GM23338 (cell line): ENCODE measurements at regions not wholly inside any gene's neighbourhood (a gene's known extent, or its start where the extent isn't known, plus 50 kb on each side); places are given as distances from the start of the nearest gene placed in this dataset.
"Not testable (repeated sequence)": the region's sequence is repeated elsewhere in the genome, so short reads cannot be mapped to it uniquely, and the experiment has no call there.

Experiments
- ATAC-seq: fragments of 200-7000 bp; cut with Tn5 transposase; 3 replicates; pipeline ENCODE4 v1.9.1; 2020
- DNase-seq: peaks from one replicate; pipeline ENCODE4 v3.0.0-alpha.2; 2015; ENCODE audit warnings: low spot score
- H2AFZ ChIP-seq: fragments of 200-600 bp; sonication (generic); 2 replicates; pipeline ENCODE4 v1.8.0; 2016; ENCODE audit warnings: antibody characterized with exemption, mild to moderate bottlenecking, moderate library complexity
- H3F3A ChIP-seq: fragments of 200-600 bp; sonication (generic); replicated peaks from 2 replicates; pipeline ENCODE4 v1.8.0; 2017; ENCODE audit warnings: antibody characterized with exemption, mixed run types, low read depth
- H3K27ac ChIP-seq: fragments of 200-600 bp; sonication (generic); 2 replicates; pipeline ENCODE4 v1.6.1; 2016; ENCODE audit warnings: low read depth
- H3K27me3 ChIP-seq: fragments of 200-600 bp; sonication (generic); 2 replicates; pipeline ENCODE4 v1.8.0; 2016; ENCODE audit warnings: mild to moderate bottlenecking, mixed run types, moderate library complexity; ENCODE audit not compliant: insufficient read depth
- H3K36me3 ChIP-seq: fragments of 200-600 bp; sonication (generic); 2 replicates; pipeline ENCODE4 v1.8.0; 2016; ENCODE audit warnings: mild to moderate bottlenecking; ENCODE audit not compliant: insufficient read depth
- H3K4me1 ChIP-seq: fragments of 200-600 bp; sonication (generic); 2 replicates; pipeline ENCODE4 v1.8.0; 2016; ENCODE audit warnings: mild to moderate bottlenecking, moderate library complexity; ENCODE audit not compliant: insufficient read depth
- H3K4me2 ChIP-seq: fragments of 200-600 bp; sonication (generic); 2 replicates; pipeline ENCODE4 v1.7.1; 2017; ENCODE audit warnings: mixed run types
- H3K4me3 ChIP-seq: fragments of 200-600 bp; sonication (generic); 2 replicates; pipeline ENCODE4 v1.6.1; 2016; ENCODE audit warnings: mixed run types
- H3K79me2 ChIP-seq: fragments of 200-600 bp; sonication (generic); replicated peaks from 2 replicates; pipeline ENCODE4 v1.8.0; 2017; ENCODE audit warnings: mild to moderate bottlenecking; ENCODE audit not compliant: insufficient read depth
- H3K9me2 ChIP-seq: fragments of 200-600 bp; sonication (generic); 2 replicates; pipeline ENCODE4 v1.8.0; 2017; ENCODE audit not compliant: insufficient read depth
- H4K20me1 ChIP-seq: fragments of 200-600 bp; sonication (generic); replicated peaks from 2 replicates; pipeline ENCODE4 v1.8.0; 2017; ENCODE audit warnings: mild to moderate bottlenecking; ENCODE audit not compliant: insufficient read depth
- H3K27ac Mint-ChIP-seq: 2 replicates; pipeline ENCODE4 v1.8.0; 2020; ENCODE audit warnings: inconsistent platforms, mild to moderate bottlenecking, moderate library complexity, mixed read lengths
- H3K27me3 Mint-ChIP-seq: 3 replicates; pipeline ENCODE4 v1.8.0; 2022; ENCODE audit warnings: low read depth, mild to moderate bottlenecking, moderate library complexity, mixed read lengths, inconsistent platforms; ENCODE audit not compliant: insufficient read depth, poor library complexity
- H3K36me3 Mint-ChIP-seq: 3 replicates; pipeline ENCODE4 v1.8.0; 2021; ENCODE audit warnings: low read depth, mild to moderate bottlenecking, inconsistent platforms, moderate library complexity, mixed read lengths
- H3K4me1 Mint-ChIP-seq: 3 replicates; pipeline ENCODE4 v1.8.0; 2020; ENCODE audit warnings: mild to moderate bottlenecking, inconsistent platforms, mixed read lengths
- H3K4me3 Mint-ChIP-seq: 3 replicates; pipeline ENCODE4 v1.8.0; 2021; ENCODE audit warnings: moderate library complexity, mild to moderate bottlenecking, inconsistent platforms, mixed read lengths
- H3K9me3 Mint-ChIP-seq: 3 replicates; pipeline ENCODE4 v1.8.0; 2020; ENCODE audit warnings: moderate library complexity, mild to moderate bottlenecking, inconsistent platforms, mixed read lengths
- CREB1 ChIP-seq: fragments of 250-450 bp; sonication (Bioruptor Pico); IDR thresholded peaks from 2 replicates; pipeline ENCODE4 v1.5.0; 2020; ENCODE audit warnings: low read depth, mild to moderate bottlenecking, moderate library complexity
- EZH2 ChIP-seq: fragments of 200-600 bp; sonication (generic); IDR thresholded peaks from one replicate; pipeline ENCODE4 v1.8.0; 2017; ENCODE audit warnings: antibody characterized with exemption, mild to moderate bottlenecking, low read depth; ENCODE audit not compliant: unreplicated experiment
- JUNB ChIP-seq: IDR thresholded peaks from one replicate; pipeline ENCODE4 v1.6.1; 2016; ENCODE audit warnings: antibody characterized with exemption; ENCODE audit not compliant: unreplicated experiment
- NANOG ChIP-seq: IDR thresholded peaks from 2 replicates; pipeline ENCODE4 v1.6.1; 2016; ENCODE audit warnings: antibody characterized with exemption, borderline replicate concordance
- STAT1 ChIP-seq: IDR thresholded peaks from one replicate; pipeline ENCODE4 v1.6.1; 2016; ENCODE audit warnings: antibody characterized with exemption; ENCODE audit not compliant: unreplicated experiment
- TF ChIP-seq, protein P1 (sequence below): fragments of 250-450 bp; sonication (Bioruptor Pico); IDR thresholded peaks from 2 replicates; pipeline ENCODE4 v1.5.0; 2020; ENCODE audit warnings: mild to moderate bottlenecking, moderate library complexity

DNA sequence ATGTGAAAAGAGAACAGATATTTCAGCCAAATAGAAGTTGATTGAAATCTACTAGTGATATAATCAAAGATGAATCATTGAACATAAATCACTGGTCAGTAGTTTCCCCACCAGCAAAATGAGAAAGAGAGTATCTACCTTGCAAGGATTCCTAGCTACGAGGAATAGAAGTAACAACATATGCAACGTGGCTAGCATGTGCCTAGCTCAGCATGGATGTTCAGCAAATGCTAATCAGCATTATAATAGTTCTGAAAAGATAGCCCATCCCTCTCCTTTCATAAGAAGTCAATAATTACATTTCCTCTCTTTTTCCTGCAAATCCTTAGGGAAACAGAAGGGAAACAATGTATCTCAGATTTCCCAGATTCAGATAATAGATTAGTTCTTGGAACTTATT lies 417.2 kb downstream of the SATB2 start:
- no peak overlapping the region for H2AFZ ChIP-seq
- H3K4me1 Mint-ChIP-seq, result peaks cover 8% of the 10 kb centered on the region; the same call in 2 of the 3 replicates
- no peaks in the 10 kb centered on the region; the same call in 2 of the 3 replicates for H3K9me3 Mint-ChIP-seq
- H3K27me3 Mint-ChIP-seq, result no peaks in the 10 kb centered on the region
- H3K36me3 Mint-ChIP-seq, result no peaks in the 10 kb centered on the region
- no peaks in the 10 kb centered on the region for H3K9me2 ChIP-seq
- TF ChIP-seq CREB1 (CRISPR knock-in tag) (no peak), STAT1 (no peak), JUNB (no peak), NANOG (no peak), EZH2 (no peak)
- TF ChIP-seq, protein P1, sequence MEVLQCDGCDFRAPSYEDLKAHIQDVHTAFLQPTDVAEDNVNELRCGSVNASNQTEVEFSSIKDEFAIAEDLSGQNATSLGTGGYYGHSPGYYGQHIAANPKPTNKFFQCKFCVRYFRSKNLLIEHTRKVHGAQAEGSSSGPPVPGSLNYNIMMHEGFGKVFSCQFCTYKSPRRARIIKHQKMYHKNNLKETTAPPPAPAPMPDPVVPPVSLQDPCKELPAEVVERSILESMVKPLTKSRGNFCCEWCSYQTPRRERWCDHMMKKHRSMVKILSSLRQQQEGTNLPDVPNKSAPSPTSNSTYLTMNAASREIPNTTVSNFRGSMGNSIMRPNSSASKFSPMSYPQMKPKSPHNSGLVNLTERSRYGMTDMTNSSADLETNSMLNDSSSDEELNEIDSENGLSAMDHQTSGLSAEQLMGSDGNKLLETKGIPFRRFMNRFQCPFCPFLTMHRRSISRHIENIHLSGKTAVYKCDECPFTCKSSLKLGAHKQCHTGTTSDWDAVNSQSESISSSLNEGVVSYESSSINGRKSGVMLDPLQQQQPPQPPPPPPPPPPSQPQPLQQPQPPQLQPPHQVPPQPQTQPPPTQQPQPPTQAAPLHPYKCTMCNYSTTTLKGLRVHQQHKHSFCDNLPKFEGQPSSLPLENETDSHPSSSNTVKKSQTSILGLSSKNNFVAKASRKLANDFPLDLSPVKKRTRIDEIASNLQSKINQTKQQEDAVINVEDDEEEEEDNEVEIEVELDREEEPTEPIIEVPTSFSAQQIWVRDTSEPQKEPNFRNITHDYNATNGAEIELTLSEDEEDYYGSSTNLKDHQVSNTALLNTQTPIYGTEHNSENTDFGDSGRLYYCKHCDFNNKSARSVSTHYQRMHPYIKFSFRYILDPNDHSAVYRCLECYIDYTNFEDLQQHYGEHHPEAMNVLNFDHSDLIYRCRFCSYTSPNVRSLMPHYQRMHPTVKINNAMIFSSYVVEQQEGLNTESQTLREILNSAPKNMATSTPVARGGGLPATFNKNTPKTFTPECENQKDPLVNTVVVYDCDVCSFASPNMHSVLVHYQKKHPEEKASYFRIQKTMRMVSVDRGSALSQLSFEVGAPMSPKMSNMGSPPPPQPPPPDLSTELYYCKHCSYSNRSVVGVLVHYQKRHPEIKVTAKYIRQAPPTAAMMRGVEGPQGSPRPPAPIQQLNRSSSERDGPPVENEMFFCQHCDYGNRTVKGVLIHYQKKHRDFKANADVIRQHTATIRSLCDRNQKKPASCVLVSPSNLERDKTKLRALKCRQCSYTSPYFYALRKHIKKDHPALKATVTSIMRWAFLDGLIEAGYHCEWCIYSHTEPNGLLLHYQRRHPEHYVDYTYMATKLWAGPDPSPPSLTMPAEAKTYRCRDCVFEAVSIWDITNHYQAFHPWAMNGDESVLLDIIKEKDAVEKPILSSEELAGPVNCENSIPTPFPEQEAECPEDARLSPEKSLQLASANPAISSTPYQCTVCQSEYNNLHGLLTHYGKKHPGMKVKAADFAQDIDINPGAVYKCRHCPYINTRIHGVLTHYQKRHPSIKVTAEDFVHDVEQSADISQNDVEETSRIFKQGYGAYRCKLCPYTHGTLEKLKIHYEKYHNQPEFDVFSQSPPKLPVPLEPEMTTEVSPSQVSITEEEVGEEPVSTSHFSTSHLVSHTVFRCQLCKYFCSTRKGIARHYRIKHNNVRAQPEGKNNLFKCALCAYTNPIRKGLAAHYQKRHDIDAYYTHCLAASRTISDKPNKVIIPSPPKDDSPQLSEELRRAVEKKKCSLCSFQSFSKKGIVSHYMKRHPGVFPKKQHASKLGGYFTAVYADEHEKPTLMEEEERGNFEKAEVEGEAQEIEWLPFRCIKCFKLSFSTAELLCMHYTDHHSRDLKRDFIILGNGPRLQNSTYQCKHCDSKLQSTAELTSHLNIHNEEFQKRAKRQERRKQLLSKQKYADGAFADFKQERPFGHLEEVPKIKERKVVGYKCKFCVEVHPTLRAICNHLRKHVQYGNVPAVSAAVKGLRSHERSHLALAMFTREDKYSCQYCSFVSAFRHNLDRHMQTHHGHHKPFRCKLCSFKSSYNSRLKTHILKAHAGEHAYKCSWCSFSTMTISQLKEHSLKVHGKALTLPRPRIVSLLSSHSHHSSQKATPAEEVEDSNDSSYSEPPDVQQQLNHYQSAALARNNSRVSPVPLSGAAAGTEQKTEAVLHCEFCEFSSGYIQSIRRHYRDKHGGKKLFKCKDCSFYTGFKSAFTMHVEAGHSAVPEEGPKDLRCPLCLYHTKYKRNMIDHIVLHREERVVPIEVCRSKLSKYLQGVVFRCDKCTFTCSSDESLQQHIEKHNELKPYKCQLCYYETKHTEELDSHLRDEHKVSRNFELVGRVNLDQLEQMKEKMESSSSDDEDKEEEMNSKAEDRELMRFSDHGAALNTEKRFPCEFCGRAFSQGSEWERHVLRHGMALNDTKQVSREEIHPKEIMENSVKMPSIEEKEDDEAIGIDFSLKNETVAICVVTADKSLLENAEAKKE (CRISPR knock-in tag), result no peak
- H3F3A ChIP-seq, result no peaks in the 10 kb centered on the region
- H3K36me3 ChIP-seq, result no peaks in the 10 kb centered on the region
- no peak overlapping the region for H3K4me3 ChIP-seq
- H3K79me2 ChIP-seq, result no peaks in the 10 kb centered on the region
- H3K27me3 ChIP-seq, result no peaks in the 10 kb centered on the region
- no peak overlapping the region for H3K4me2 ChIP-seq
- no peak for ATAC-seq
- no peaks in the 10 kb centered on the region for H3K4me1 ChIP-seq
- DNase-seq, result no peak
- H3K27ac ChIP-seq, result no peak overlapping the region
- no peak overlapping the region for H3K27ac Mint-ChIP-seq
- H3K4me3 Mint-ChIP-seq, result no peak overlapping the region
- H4K20me1 ChIP-seq, result no peaks in the 10 kb centered on the region

GRCh38 chr2:199033761-199034160 lies 424.0 kb downstream of the SATB2 start:
- H2AFZ ChIP-seq, H3K27ac ChIP-seq, H3K4me2 ChIP-seq, H3F3A ChIP-seq, H3K4me1 ChIP-seq, H3K79me2 ChIP-seq, H3K27me3 ChIP-seq, H3K4me3 Mint-ChIP-seq, H4K20me1 ChIP-seq, H3K4me1 Mint-ChIP-seq, H3K36me3 Mint-ChIP-seq, ATAC-seq, H3K4me3 ChIP-seq, DNase-seq, H3K27me3 Mint-ChIP-seq, H3K9me2 ChIP-seq, H3K36me3 ChIP-seq, H3K27ac Mint-ChIP-seq: not testable (repeated sequence)
- H3K9me3 Mint-ChIP-seq, result peaks cover 13% of the 10 kb centered on the region
